ENCODE measurements at regions not wholly inside any gene's neighbourhood (a gene's known extent, or its start where the extent isn't known, plus 50 kb on each side); places are given as distances from the start of the nearest gene placed in this dataset.
"Not testable (repeated sequence)": the region's sequence is repeated elsewhere in the genome, so short reads cannot be mapped to it uniquely, and the experiment has no call there.

DNA sequence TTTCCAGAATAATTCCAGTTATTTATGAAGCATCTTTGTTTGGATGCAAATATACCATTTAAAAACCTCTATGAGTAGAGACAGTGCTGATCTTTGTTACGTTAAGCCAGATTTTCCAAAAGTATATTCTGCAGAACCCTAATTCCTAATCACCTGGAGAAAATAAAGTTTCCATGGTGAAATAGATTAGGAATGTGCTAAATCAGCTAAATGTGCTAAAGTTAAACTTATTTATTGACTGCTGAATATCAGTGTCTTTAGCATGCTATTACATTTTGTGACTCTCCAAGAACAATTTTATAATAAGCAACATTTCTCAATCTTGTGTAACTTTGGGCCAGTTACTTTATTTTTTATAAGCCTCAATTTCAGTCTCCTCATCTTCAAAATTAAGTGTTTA, 196.3 kb upstream of the NFIA start:
- DNase-seq = no peak

DNA sequence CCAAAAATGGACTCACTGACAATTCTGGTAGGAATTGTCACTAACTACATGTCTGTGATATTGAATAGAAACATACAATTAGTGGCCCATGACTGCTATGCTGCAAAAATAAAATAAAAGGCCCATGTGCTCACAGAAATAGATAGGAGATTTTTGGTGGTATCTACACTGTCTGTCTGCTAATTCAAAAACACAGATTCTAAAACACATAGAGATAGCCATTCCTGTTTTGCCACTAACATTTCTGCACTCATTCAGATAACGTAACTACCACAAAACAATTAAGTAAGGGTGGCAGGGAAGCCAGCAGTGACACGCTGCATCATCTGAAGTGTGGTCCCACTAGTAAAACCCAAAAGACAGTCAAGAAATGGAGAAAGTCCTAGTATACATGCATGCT, 202.2 kb upstream of the NFIA start:
- DNase-seq = no peak

DNA sequence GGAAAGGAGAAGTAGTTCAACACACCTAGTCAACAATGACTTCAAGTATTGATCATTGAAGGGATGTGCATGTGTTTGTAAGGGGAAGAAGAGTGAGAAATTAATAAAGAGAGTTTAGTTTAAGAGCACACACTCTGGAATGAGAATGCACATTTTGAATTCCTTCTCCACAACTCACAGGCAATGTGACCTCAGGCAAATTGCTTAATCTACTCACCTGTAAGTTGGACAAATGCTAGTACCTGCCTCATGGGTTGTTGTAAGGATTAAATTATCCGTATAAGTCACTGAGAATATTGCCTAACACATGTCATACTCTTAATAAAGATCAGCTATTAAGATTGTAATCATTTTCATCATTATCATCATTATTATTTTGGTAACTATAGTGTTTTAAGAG, 204.0 kb upstream of the NFIA start:
- DNase-seq = no peak

DNA sequence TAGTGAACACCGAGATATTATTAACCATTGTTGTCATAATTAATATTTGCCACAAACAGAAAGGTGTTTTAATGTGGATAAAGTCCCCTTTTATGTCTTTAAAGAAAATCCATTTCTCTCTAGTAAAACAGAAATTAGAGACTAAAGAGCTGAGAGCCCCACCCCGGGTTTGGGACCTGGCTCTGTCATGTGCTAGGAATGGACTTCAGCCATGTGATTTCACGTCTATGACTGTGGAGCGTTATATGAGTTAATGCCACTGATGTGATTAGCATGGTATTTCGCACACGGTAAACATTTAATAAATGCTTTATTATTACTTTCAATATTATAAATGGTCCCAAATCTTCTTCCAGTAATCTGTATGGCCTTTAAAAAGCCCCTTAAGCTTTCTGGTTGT, 205.0 kb upstream of the NFIA start:
- no peak for DNase-seq

DNA sequence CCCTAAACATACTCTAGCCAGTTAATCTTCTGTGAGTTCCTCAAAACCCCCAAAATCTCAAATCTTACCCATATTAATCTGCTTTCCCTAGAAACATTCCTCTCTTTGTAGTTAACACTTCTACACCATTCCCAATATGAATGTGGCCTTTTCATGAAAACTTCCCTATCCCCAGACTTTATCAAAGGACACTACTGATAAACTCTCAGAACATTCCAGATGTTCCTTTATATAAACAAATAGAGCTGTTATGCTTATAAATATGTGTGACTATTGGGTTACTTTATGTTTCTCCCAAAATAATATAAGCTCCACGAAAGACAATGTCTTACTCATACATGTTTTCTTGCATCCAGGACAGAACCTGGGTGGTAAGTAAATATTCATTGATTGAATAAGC, 205.4 kb upstream of the NFIA start:
- no peak for DNase-seq

DNA sequence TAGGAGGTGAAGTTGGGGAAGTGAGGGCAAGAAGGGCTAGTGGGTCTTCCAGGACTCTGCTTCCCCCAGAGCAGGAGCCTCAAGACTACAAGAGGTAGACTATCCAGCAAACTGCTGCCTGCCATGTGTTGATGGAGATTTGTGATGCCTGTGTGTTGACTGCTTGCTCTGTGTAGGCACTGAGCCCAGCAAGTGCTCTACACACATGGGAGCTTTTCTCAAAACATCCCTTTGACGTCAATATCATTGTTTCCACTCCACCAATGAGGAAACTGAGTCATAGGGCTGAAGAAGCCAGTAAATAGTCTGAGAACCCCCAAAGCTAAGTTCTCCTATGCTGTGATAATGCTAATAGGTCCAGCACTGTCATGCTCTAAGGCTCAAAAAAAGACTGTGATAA, 207.2 kb upstream of the NFIA start:
- DNase-seq = no peak

DNA sequence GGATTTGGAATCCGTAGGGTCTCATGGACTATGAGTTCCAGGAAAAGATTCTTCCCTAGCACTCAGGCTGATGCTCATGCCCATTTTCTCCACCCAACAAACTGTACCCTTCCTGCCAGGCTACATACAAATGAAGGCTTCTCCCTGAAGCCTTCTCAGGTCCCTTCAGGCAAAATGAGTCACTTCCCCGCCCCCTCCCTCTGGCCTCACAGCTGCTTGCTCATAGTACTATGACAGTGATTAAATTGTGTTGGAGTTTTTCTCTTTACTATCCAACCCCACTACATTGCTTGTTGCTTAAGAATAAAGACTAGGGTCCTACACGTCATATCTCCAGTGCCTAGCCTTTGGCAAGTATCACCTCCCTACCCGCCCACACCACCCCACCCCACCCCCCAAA, 207.6 kb upstream of the NFIA start:
- no peak for DNase-seq

DNA sequence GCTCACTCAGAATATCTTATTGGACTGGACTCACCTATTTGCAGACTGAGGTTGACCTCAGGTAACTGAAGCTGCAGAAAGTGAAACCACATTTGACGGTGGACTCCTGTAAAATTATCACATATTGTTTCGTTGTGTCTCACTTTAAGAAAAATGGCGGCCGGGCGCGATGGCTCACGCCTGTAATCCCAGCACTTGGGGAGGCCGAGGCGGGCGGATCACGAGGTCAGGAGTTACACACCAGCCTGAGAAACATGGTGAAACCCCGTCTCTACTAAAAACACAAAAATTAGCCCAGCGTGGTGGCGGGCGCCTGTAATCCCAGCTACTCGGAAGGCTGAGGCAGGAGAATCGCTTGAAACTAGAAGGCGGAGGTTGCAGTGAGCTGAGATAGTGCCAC, 209.0 kb upstream of the NFIA start:
- DNase-seq = not testable (repeated sequence)

DNA sequence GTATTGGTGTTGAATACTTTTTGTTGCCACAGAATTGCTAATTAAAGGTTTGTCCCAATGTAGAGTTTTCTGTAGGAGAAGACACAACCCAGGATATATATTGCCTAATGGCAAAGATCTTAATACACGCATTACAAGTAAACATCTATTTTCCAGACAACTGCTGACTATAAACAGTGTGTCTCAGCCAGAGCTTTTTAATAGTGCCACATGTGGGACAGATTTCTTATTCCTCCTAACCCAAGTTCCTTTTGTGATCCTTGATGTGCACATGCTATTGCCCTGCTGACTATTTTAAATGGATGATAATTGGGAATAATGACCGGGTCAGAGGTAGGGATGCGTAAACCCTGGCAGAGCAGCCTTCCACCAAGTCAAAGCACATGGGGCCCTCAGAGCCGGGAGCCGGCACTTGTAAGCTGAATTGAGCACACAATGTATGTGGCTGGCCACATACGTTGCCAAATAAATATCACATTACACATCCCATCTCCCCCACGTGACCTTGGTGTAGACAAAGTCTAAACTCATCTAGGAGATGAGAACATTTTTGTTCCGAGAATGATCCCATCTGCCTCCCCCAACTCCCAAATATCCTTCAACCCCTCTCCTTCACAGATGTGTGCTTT, 209.8 kb upstream of the NFIA start:
- no peak for DNase-seq

DNA sequence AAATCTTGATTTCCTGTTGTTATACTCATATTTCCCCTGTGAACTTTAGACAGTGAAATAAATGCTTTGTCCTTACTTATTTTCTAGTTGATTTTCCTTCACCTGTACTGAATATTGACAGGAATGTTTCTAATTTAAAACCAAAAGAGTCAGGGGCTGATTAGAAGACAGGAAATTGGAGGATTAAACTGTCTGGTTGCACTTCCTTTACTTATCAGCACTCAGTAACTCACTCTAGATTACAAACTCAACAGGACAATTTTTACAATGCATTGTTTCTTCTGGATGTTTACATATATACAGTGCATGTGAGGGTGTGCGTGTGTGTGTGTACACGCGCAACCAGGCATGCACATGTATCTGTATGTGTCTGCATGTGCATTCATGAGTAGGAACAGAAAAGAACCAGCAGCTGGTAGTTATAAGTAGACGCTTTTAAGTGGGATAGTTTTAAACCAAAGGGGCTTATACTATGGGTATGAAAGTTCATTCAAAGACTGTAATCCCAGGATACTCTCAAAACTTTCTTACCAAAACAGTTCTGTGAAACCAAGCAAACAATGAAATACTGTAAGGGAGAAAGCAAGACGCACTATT, 212.0 kb upstream of the NFIA start:
- DNase-seq = no peak

DNA sequence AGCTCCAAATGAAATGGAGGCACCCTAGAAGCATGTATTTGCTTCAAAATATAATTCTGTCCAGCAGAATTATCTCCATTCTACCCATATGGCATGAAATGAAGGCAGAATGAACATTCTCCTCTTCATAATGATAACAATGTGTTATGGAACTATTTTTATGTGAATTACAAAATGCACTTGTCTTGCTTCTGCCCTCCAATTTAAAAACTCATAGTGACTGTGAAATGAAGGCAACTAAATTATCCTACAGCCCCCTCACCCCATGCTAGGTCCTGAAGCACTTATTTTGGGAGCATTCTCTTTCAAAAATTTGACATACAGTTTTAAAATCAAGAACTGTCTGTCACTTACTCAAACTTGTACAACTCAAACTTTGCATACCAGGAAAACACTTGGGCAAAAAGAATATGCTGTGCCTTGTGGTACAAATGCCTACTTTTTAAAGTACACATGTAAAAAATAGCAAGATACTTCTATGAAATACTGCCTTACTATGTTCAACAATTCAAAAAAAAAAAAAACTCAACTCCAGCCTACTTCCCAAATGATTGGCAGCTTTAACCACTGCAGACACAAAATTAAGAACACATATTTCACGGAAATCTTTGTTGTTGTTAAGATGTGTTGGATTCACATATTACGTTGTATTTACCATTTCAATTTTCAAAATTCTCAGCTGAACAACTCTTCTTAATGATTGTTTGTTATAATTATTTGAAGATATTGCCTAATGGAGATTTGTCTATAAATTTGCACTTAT, 213.3 kb upstream of the NFIA start:
- no peak for DNase-seq

DNA sequence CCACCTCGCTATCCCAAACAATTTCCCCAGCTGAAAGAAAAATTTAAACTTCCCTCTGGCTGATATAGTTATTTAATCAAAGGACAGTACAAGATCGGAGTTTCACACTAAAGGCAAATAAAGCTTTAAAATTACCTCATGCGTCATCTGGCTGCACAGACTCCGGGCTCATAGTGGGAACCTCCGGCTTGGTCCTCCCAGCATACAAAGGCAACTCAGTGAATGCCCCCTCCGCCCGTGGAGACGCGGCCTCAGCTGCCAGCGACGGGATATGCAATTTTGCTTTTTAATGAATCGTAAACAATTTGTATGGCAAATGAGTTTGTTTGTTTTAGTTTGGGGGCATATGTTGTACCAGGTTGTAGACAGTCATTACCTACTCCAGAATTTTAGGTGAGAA, 214.6 kb upstream of the NFIA start:
- peak in 2 of 3 experiments; percentile 19 to 56 for DNase-seq

DNA sequence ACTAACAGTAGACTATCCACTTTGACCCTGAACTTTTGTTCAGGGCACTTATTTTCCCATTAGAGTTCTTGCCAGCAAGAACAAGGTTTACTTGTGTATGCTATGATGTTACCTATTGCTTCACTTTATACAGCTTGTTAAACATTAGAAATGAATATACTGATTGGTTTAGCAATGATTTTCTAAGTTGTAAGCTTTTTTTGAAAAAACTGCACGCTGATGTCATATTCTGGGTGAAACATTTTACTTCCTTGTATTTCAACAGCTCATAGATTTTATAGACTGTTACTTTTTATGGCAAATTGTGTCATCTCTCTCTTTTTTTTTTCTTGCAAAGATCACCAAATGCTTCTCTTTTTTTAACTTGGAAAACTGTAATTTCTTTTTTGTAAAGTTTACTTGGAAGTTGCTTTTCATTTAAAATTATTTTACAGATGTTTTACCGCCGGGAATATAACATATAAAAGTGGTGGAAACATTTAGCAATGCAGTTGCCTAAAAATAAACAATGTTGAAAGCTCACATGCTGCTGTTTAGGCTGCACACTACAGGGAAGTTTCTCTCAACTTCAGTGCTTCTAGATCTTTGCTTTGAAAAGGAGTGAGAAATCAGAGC, 215.3 kb upstream of the NFIA start:
- no peak for DNase-seq

DNA sequence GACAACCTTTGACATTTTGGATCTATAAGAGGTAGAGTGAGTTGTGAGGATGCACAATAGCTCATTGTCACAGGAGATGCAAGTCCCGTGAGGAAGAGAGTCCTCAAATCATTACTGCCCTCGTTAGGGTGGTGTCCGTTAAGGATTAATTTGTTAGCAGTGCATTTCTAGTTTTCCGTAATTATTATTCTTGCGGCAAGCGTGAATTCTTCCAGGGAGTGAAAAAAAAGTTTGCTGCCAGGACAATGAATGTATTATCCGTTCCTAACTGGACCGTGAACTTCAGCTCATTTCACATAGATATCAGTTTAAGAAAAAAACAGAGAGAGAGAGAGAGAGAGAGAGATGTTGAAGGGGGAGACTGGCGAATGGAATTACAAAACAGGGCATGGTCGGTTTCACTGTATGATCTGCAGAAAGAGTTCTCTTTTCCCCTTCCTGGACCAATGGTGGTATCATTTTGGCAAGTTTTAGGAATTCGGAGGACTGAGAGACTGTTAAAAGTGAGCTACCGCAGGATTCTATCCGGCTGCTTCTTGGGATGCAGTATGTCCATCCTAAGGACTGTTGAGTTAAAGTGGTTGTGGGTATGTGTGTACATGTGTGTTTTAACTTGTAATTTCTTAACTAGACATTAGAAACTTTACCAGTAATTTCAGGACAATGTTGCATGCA, 216.0 kb upstream of the NFIA start:
- DNase-seq = no peak

DNA sequence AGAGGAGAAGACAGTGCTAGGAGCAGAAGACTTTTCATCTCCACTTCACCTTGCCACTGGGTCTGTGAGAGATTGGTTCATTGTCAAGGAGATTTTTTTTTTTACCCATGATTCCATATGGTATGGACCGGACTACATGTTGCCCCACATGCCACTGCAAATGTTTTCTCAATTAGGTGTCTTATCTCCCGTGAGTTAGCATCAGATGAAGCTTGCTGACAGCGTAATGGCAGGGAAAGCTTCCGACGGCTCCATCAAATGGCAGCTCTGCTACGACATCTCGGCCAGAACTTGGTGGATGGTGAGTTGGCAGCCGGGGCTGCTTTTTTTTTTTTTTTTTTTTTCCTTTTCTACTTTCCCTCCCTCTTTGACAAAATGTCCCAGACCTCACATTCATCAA, 217.2 kb upstream of the NFIA start:
- DNase-seq = no peak

DNA sequence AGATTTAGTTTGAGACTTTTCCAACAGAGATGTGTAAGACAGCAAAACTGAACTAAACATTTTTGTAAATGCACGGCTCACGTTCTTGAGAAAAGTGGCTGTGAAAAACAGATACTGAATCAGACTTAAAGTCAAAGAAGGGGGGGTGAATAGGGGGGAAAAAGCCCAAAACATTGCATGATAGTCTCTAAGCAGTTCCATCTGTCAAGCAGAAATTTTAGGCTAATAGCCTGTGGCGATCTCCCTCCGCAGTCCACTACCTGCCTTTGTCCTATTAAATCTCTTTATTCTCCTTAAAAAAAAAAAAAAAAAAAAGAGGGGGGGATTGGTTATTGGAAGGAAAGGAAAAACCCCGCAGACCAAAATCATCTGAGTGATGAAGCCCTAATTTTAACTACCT, 217.6 kb upstream of the NFIA start:
- DNase-seq = no peak

DNA sequence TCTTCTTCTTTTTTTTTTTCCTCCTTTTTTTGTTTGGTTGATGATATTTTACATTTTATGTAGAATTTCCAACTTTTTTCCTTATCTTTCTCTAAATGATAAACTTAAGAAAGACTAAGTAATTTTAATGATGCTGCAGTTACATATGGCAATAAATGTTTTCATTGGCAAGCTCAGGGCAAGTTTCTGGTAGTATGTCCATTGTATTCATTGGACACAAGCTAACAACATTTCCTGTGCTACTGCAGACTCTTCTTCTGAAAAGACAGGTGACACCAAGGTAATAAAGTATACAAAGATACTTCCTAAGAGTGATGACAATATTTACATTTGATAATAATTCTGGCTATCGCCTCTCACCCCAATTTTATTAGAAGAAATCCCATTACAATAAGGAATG, 219.2 kb upstream of the NFIA start:
- no peak for DNase-seq

DNA sequence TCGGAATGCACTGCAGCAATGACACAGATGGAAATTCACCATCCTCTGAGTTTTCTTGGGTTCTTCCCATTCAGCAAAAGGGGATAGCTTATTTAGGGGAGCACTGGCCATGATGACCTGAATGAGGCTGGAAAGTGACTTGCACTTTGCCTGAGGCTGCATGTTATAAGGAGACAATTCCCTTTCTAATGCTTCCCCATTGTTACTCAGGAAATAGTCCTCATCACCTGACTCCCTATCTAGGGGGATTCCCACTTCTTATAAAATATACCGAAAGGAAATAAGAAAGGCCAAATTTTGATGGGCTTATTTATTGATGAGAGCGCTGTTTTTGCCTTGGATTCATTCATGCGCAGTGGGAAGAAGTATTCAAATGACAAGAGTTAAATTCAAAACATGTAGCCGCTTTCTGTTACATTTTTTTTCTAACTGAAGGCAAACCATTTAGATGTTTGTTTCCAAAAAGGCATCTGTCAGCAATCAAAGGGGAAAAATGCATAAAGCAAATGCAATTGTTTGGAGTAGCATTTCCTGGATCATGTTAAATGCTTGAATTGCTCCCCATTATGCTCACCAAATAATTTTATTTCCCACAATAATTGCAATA, 220.3 kb upstream of the NFIA start:
- DNase-seq = peak in 1 of 3 experiments; percentile 34

DNA sequence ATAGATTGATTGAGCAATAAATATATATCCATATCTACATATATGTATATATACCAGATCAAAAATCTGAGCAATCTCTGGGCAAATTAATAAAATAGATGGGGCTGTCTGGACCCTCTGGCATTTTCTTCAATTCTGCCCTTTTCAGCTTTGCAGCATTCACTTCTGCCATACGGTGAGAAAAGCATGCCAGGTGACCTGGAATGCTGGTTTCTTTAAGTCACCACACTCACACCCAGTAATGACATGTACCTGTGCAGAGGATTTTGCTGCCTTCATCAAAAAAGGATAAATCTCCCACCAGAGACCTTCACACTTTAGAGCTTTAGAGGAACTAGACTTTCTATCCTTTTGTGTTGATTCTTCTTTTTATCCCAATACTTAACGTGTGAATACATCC, 223.2 kb upstream of the NFIA start:
- DNase-seq = no peak

DNA sequence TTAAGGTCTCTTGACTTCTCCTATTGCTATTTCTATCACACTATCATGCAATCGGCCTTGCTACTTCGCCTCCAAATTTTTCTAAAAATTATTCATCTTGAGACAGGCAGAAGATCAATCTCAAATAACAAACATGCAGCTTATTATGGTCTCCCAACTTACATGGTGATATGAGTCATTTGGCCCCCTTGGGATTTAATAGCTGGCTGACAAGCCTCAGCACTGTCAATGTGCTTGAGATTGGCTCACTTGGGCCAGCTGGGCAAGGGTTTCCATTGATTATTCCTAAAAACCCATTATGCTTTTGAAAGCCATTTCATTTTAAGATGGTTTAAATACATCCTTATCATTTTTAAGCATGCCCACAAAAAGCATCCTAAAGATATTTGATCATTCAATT, 224.5 kb upstream of the NFIA start:
- DNase-seq = peak in 1 of 3 experiments; percentile 55

DNA sequence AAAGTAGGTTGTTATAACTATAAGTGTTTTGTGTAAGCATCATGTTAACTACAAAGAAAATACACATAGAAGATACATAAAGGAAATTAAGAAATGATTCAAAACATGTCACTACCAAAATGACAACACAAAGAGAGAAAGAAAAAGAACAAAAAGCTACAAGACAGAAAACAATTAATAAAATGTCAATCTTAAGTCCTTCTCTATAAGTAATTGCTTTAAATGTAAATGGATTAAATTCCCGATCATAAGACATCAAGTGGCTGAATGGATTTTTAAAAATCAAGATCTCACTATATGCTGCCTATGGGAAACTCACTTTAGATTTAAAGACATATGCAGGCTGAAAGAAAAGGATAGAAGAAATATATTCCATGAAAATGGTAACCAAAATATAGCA, 232.3 kb upstream of the NFIA start:
- no peak for DNase-seq

DNA sequence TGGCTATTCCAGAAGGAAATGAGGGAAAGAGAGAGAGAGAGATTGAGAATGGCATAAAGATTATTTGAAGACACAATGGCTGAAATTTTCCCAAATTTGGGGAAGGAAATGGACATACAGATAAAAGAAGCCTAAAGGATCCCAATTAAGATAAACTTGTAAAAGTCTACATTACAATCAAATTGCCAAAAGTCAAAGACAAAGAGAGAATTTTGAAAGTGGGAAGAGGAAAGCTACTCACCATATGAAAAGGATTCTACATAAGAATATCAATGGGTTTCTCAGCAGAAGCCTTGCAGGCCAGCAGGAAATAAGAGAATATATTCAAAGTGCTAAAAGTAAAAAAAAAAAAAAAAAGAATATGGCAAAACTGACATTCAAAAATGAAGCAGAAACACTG, 233.0 kb upstream of the NFIA start:
- no peak for DNase-seq

DNA sequence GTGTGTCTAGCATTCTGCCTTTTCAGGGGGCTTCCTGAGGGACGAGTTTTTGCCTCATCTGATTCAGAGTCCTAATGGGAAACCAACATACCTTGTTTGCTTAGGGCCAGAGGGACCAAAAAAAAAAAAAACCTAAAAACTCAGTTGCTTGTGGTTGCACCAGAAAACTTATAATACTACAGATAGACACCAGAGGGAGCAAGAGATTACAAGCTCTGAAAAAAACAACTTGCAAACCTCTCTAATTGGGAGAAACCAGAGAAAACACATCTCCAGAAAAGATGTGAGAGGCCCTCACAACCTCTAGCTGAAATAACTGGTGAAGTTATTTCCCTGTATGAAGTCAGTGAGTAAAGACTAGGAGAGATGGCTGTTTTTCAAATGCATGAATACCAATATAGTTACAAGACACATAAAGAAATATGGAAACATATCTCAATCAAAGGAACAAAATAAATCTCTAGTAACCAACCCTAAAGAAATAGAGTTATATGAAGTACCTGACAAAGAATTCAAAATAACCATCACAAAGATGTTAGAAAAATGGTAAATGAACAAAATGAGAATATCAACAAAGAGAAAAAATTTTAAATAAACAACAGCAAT, 233.7 kb upstream of the NFIA start:
- DNase-seq = peak in 2 of 3 experiments; percentile 12 to 39

Measured in NCI-H1417 (cell line).